GM04503 (cell line): ENCODE measurements at regions not wholly inside any gene's neighbourhood (a gene's known extent, or its start where the extent isn't known, plus 50 kb on each side); places are given as distances from the start of the nearest gene placed in this dataset.
A peak's percentile ranks its signal among the peaks of the same experiment; 100 is the strongest.

ENCODE experiments used
- DNase-seq: peaks from one replicate; pipeline ENCODE4 v3.0.0-alpha.2; 2012; ENCODE audit warnings: low read depth

DNA sequence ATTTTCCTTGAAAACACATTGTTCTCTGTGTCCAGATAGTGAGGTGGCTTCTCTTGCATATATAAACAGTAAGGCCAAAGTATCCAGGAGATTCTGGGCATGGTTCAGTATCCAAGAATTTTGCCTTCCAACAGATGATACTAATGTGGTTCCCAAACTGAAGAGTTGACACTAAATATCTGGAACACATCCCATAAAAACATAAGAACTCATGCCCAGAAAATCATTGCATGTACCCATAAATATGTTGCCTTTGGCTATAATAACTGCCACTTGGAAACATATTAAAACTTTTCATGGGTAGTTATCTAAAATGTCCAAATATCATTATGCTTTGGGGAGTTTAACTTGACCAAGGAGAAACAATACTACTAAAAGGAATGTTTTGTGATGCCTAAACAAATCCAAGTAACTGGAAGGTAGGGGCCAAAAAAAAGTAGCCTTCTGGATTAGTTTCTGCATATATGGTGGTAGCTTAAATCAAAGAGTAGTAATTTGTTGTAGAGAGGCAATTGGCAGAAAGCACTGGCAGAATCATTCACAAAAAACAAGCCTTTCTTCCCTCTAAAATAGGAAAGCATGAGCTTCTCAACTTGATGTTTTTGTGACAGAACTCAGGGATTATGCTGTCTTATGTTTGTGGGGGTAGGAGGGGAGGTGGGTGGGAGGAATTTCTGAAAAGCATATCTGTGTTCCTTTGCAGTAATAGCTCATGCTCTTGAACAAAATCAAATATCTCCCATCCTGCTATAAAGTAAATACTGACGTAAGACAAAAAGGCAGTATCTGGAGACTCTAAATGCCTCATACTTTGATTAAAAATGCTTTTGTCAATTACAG lies 753.9 kb downstream of the TUSC7 start:
- DNase-seq, result no peak

DNA sequence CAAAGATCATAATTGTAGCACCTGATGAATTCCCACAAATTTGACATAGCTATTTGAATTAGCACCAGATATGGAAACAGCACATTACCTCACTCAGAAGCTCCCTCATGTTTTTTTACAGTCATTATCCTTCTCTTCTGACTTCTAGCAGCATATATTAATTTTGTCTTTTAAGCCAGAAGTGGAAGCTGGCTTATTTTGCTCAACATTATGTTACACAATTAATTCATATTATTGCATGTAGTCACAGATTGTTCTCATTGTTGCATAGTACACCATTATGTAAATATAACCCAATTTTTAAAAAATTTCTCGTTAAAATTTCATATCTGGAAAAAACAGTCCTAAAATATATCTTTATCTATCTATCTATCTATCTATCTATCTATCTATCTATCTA lies 762.3 kb downstream of the TUSC7 start:
- DNase-seq, result no peak

DNA sequence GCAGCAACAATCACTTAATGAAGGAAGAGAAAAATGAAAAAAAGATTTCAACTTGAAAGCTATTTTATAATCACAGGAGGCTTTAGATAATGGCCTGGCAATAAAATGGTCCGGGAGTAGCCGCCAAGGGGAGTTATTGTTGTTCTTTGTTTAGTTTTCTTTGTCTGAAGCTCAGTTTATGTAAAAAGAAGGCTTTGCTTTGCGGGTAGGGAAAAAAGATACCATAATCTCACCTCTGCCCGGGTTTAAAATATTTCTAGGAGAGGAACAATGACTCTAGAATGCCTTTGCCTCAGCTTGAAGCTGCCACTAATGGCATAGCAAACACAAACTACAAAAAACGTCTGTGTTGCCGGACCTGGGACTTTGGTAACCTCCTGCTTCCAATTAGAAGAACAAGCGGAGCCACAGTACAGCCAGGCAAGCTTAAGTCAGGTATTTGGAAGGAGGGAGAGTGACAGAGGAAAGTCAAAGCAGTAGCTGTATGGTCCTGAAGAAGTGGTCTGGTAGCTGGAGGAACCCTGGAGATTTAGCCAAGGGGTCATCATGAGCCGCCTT lies 764.5 kb downstream of the TUSC7 start:
- DNase-seq, result no peak

DNA sequence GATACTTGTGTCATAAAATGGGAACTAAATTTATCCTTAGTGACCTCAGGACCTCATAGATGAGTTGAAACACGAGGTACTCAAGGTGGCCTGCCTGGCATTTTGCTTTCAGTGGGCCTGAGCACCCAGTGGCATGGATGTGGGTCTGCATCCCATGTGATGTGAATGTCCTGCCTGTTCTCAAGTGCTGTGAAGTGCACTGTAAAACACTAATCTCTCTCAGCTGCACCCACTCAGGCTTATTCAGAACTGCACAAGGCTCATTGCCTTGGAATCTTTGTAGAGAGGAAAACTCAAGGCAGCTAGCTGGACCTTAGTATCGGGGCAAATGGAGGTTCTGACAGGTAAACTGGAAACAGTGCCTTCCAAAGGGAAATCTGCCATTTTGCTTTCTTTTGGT lies 767.0 kb downstream of the TUSC7 start:
- DNase-seq, result no peak

DNA sequence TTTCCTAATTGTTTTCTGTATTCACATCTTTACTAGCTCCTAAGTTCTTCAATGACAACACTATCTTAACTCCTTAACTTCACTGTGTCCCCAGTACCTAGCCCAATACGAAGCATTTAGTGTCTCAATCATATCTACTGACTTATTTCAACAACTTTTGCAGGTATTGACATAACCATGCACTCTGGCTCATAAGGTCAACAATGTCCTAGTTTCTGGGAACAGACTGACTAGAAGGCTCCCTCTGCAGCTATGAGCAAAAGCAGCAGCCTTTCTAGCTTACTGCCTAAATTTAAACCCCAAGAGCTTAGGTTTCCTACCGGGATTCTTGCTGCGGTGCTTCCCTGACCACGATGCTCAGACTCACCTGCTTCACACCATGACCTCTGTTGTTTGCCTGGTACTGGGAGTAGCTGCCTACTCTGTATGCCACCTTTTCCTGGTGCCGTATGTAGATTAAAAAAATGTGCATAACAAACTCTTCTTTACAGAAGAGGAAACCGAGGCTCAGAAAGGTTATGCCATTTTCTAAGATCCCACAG lies 767.7 kb downstream of the TUSC7 start:
- DNase-seq, result no peak

DNA sequence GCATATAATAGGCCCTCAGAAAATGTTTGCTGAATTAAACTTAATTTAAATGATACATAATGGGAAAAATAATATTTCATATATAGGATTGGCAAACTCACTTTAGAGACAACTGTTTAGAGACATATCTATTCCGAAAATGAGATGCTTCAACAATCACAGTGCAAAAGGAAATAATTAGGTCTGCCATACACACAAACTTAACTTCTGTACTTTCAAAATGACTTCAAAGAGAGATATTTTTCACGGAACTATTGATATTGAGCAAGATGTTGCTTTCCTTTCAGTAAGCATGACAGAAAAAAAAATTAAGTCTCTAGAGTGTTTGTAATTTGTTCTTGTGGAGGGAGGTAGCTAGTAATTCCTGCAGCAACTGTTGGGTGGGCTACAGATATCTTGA lies 769.5 kb downstream of the TUSC7 start:
- DNase-seq, result no peak

DNA sequence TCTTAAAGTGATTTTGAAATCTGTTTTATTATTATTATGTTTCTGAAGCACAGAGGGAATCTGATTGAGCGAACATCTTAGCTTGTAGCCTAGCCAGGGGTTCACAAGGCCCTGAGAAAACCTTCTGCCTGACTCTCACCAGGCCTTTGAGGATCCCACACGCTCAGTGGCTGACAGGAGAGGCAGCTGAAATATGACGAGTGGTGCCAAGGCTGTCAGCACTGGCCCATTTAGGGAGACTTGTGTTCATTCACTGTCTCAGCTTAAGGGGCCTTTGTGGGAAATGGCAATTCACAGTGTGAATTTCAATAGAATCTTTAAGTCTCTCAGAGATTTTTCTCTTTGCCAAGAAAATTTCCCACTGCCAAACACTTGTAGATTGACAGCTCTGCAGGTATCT lies 770.9 kb downstream of the TUSC7 start:
- DNase-seq, result no peak

DNA sequence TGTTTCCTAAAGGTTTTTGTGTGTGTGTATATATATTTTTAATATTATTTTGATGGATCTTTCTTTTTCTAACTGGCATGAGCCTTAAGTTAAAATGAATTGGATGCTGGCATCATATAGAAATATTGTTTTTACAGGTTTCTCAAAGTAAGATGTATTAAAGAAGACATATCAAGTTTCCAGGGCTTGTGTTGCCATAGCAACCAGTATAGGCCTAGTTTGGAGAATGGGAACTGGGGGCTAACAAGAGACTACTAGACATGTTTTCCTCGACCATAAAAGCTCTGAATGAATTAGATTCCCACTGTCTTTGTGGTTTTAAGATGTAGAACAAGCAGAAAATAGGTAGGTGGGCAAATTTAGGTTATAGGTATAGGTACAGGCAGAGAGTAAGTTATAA lies 771.4 kb downstream of the TUSC7 start:
- DNase-seq, result no peak

DNA sequence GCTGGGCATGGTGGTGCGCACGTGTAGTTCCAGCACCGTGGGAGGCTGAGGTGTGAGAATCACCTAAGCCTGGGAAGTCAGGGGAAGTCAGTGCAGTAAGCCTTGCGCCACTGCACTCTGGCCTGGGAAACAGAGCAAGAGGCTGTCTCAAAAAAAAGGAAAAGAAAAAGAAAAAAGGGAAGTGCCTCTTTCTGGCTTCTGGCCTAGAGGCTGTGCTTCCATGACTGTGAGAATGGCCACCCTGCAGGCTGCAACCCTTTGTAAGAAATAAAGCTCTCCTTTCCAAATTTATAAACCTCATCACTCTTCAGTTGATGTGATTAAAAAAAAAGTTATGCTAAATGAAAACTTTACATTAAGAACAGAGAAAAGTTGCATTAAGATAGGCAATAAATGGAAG lies 774.3 kb downstream of the TUSC7 start:
- DNase-seq, result no peak

DNA sequence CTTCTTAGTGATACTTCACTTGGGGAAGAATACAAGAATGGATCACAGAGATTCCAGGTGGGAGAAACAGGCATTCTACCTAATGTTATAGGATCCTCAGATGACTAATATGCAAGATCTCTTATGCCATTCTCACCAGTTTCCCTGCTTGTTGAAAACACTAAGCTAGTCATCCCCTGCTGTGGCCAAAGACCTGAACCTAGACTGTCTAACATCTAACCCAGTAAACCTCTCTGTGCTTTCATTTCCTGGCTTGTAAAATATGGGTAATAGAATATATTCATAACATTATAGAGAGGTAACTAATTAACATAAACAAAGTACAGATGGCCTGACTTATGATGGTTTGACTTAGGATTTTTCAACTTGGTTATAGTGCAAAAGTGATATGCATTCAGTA lies 776.3 kb downstream of the TUSC7 start:
- DNase-seq, result no peak

DNA sequence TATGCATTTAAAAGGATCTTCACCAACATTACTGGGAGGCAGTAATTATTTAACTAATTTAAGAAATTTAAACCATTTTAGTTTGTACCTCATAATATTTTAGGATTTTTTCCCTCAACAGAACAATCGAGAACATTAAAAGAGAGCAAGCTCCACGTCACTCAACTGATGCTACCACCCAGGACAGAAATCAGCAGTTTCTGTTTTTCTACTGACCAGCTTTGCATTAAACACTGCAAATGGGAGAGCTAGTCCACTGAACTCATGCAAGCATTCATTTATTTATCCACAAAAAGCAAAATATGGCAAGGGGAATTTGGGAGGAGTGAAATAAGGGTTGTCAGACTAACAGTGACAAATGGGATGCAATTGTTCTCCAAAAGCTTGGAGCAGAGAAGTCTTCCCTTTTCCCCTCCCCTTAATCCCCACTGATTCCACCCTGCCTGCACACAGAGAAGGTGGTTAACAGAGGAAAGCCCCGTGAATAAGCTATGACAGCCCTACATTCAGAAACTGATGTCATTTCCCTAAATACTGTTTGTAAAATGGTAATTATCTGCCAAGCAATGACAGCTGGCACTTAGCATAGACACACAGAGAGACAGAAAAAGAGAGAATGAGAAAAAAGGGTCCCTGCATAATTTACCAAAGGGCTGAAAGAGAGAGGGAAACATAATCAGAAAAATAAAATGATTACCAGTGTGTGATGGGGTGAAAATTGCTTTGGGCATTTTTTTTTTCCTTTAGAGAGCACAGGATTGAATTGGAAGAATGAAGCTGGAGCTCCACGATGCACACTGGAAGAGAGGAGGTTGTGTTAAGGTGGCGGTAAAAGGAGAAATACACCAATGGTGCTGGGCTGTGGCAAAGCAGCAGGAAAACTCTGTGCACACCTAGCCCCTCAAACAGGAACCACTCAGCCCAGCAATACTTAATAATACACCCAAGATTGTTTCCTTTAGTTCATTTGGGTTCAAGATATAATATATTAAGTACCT lies 777.4 kb downstream of the TUSC7 start:
- no peak for DNase-seq

DNA sequence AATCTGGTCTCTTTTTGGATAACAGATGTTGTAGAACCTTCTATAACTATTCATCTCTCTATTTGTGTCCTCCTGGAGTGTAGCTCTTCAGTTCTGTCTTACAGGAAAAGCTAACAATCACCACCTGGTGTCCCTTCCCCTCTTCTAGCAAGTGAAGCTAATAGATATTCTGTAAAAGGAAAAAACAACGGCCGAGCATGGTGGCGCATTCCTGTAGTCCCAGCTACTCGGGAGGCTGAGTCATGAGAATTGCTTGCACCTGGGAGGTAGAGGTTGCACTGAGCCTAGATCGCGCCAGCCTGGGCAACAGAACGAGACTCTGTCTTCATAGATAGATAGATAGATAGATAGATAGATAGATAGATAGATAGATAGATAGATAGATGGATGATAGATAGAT lies 779.4 kb downstream of the TUSC7 start:
- no peak for DNase-seq

DNA sequence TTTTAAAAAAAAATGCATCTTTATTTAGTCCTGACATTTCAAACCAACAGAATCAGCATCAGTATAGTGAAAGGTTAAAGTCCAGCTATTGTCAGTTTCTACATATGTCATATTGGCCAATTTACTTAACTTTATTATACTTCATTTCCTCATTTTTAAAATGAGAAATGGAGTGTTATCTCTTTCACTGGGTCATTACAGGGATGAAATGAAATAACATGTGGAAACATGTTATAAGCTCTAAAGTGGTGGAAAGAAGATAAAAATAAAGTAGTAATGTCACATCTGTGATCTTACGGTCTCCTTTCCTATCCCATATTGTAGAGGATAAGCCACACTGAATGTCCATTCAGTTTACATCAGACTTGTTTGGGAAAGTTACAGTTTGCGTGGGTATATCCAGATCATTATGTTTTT lies 780.1 kb downstream of the TUSC7 start:
- DNase-seq, result no peak

DNA sequence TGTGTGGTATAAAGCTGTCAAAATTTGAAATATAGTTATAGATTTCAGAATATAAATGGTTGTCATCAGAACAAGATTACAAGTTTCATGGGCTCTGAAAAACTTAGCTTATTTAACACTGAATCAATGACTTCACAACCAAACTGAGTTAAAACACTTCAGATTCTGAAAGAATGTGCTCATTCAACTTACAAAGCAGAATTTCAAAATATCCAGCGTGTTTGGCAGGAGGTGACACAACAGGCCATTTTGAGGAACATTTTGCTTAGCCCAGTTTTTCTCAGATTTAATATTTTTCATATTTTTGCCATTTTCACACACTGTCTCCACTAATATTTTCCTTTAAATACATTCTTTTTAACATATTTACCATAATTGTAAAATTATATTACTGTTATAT lies 781.1 kb downstream of the TUSC7 start:
- DNase-seq, result no peak

DNA sequence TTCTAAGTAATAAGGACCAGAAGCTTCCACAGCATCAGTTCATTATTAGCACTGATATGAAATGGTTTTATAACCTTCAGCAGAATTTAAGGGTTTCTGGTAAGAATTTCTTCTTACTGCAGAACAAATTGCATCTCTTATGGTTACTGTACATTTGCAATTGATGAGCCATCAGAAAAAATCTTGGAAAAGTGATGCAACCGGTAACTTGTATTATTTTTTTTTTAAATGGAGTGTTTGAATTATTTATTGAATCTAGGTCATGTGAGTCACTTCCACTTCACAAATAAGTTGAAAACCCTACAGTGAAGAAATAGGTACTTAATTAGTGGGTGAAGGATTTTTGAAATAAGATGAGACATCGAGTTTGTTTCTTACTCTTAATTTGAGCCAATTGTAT lies 786.0 kb downstream of the TUSC7 start:
- DNase-seq, result no peak

DNA sequence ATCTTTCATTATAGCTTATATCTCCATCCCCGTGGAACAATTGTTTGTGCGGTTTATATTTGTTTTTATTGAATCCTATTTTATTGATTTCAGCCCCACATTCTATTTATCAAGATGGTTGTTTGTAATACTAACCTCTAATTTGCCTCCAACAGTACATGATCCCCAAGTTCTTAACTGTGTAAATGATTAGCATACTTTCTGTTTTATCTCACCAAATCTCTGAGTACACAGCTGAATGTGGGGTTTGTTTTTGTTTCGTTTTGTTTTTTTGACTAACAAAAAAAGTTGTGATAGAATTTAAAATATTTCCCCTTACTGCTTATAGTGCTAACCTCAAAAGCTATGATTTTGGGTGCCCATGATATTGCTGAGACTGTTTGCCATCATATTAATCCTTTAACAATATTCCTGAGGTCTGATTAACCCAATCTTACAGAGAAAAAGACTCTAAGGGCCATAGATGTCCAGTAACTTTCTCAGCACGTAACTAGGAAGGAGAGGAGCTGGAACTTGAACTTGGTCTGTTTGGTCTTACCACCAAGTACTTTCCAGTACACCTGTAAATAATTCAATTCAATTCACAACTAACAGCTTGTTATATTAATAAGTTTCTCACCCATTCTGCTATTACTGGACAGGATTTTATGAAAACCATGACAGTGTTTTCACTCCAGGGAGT lies 789.8 kb downstream of the TUSC7 start:
- DNase-seq, result no peak

DNA sequence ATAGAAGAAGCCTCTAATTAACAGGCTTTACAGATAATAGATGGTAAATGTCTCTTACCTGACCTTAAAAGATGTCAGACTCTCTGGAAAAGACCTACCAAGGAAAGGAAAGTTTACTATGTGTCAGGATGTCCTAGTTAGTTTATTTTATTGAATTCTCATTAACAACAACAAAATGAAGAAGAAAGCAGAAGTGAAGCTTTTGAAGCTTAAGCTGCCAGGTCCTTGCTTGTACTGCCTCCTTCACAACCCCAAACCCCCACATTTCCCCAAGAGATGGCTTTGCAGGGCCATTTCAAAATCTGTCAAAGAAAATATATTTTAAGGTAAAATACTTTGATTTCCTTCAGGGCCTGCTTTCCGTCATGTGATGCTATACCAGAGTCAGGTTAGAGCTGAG lies 798.4 kb downstream of the TUSC7 start:
- DNase-seq, result no peak

DNA sequence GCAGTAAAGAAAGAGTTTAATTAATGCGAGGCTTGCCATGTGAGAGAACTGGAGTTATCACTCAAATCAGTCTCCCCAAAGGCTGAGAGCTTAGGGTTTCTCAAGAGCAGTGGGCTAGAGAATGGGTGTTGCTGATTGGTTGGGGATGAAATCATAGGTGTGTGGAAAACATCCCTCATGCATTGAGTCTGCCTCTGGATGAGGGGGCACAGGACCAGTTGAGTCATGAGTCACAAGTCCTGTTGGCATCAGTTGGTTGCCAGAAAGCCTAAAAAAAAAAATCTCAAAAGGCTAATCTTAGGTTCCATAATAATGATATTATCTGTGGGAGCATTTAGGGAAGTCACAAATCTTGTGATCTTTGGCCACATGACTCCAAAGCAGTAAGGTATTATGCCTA lies 800.3 kb downstream of the TUSC7 start:
- DNase-seq, result no peak

DNA sequence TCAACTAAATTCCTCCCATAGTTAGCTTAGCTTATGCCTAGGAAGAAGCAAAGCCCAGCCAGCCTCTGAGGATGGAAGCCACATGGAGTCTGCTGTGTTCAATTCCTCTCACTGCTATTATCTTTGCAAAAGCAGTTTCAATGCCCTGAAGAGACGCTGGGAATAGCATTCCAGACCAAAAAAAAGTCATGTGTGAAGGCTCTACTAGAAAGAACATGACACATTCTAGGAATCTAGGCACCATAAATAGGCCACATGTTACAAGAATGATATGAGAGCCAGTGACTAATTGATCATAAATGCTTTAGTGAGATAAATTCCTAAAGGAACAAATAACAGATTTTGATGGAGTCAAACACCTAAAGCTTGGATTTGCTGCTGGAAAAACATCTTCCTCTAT lies 800.8 kb downstream of the TUSC7 start:
- peak; percentile 36 for DNase-seq

DNA sequence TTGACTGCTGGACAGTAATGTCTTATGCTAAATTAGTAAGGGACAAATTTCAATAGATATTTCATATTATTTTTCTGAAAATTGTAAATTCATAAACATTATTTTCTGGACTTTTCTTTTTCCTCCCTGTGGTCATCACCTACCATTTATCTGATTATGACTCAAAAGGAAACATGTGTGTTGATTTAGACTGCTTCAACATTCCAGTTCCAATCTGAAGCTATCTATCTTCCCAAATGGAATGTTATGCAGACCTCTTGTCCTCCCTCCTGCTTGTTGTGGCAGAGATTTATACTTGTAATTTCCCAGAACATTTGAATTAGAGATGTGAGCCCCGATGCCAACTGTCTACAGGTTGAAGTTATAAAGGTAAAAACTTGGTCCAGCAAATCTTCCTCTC lies 803.4 kb downstream of the TUSC7 start:
- DNase-seq, result no peak

DNA sequence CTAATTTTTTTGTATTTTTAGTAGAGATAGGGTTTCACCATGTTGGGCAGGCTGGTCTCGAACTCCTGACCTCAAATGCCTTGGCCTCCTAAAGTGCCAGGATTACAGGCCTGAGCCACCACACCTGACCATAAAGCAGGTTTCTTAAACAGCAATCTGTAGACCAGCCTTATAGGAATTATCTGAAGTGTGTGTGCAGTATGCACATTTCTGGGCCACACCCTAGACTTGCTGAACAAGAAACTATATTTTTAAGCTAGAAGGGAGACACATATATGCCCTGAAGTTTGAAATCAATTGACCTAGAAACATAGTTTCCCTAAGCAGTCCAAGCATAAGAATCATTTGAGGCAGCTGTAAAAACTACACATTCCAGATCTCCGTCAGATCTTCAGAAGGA lies 805.7 kb downstream of the TUSC7 start:
- no peak for DNase-seq

DNA sequence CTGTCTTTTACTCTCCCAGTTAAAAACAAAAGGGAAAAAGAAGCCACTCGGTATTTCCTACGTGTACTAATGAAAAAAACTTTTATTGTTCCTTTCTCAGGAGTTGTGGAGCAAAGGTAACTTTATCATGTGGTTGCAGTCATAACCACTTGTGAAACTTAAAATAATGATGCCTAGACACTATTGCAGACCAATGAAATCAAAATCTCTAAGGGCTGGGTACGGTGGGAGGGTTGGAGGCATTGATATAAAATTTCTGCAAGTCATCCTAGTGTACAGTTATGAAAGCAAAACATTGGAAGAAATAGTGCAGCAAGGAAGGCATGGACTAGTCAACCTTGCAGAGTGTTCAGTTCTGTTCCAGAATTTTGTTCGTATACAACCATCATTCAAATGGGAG lies 808.8 kb downstream of the TUSC7 start:
- no peak for DNase-seq
